ENCODE measurements at regions not wholly inside any gene's neighbourhood (a gene's known extent, or its start where the extent isn't known, plus 50 kb on each side); places are given as distances from the start of the nearest gene placed in this dataset.

- Histone ChIP-seq H3K4me3 (ENCODE audit: low read length) (no peak overlapping the region), H4K20me1 (ENCODE audit: insufficient read depth) (no peaks in the 10 kb centered on the region), H3K4me2 (ENCODE audit: low read length) (no peak overlapping the region), H3K27me3 (ENCODE audit: insufficient read depth, low read depth, low read length) (no peaks in the 10 kb centered on the region), H3K27ac (ENCODE audit: low read length) (no peak overlapping the region), H3F3A (ENCODE audit: insufficient read depth, low read length, poor library complexity, severe bottlenecking) (no peaks in the 10 kb centered on the region), H3K79me2 (replicated peaks; ENCODE audit: insufficient read depth, low read length) (no peaks in the 10 kb centered on the region), H3K9me3 (ENCODE audit: low read length) (no peaks in the 10 kb centered on the region), H3K36me3 (ENCODE audit: insufficient read depth, low read length) (no peaks in the 10 kb centered on the region), H3K9me2 (ENCODE audit: insufficient read depth, low read length) (no peaks in the 10 kb centered on the region), H3K9ac (ENCODE audit: low read length) (no peak overlapping the region), H2AFZ (ENCODE audit: low read depth, low read length) (no peak overlapping the region)
- no peak for TF ChIP-seq EP300 (conservative IDR thresholded peaks at IDR 0.05; ENCODE audit: poor library complexity, severe bottlenecking)
- TF ChIP-seq, protein P1, sequence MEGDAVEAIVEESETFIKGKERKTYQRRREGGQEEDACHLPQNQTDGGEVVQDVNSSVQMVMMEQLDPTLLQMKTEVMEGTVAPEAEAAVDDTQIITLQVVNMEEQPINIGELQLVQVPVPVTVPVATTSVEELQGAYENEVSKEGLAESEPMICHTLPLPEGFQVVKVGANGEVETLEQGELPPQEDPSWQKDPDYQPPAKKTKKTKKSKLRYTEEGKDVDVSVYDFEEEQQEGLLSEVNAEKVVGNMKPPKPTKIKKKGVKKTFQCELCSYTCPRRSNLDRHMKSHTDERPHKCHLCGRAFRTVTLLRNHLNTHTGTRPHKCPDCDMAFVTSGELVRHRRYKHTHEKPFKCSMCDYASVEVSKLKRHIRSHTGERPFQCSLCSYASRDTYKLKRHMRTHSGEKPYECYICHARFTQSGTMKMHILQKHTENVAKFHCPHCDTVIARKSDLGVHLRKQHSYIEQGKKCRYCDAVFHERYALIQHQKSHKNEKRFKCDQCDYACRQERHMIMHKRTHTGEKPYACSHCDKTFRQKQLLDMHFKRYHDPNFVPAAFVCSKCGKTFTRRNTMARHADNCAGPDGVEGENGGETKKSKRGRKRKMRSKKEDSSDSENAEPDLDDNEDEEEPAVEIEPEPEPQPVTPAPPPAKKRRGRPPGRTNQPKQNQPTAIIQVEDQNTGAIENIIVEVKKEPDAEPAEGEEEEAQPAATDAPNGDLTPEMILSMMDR (IDR thresholded peaks at IDR 0.05; ENCODE audit: poor library complexity, severe bottlenecking) = no peak
- TF ChIP-seq MXI1 (conservative IDR thresholded peaks at IDR 0.05; ENCODE audit: poor library complexity, severe bottlenecking) = no peak
- TF ChIP-seq TAF1 (IDR thresholded peaks at IDR 0.05; ENCODE audit: low read depth) = no peak
- no peak for TF ChIP-seq POLR2AphosphoS5 (IDR thresholded peaks at IDR 0.05)
Measured at GRCh38 chr7:17007841-17008240, 126.1 kb upstream of the AGR3 start.

- TF ChIP-seq TAF1 (IDR thresholded peaks at IDR 0.05; ENCODE audit: low read depth) = no peak
- TF ChIP-seq, protein P2, sequence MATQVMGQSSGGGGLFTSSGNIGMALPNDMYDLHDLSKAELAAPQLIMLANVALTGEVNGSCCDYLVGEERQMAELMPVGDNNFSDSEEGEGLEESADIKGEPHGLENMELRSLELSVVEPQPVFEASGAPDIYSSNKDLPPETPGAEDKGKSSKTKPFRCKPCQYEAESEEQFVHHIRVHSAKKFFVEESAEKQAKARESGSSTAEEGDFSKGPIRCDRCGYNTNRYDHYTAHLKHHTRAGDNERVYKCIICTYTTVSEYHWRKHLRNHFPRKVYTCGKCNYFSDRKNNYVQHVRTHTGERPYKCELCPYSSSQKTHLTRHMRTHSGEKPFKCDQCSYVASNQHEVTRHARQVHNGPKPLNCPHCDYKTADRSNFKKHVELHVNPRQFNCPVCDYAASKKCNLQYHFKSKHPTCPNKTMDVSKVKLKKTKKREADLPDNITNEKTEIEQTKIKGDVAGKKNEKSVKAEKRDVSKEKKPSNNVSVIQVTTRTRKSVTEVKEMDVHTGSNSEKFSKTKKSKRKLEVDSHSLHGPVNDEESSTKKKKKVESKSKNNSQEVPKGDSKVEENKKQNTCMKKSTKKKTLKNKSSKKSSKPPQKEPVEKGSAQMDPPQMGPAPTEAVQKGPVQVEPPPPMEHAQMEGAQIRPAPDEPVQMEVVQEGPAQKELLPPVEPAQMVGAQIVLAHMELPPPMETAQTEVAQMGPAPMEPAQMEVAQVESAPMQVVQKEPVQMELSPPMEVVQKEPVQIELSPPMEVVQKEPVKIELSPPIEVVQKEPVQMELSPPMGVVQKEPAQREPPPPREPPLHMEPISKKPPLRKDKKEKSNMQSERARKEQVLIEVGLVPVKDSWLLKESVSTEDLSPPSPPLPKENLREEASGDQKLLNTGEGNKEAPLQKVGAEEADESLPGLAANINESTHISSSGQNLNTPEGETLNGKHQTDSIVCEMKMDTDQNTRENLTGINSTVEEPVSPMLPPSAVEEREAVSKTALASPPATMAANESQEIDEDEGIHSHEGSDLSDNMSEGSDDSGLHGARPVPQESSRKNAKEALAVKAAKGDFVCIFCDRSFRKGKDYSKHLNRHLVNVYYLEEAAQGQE (IDR thresholded peaks at IDR 0.05; ENCODE audit: borderline replicate concordance) = no peak
- no peak for TF ChIP-seq MXI1 (conservative IDR thresholded peaks at IDR 0.05; ENCODE audit: poor library complexity, severe bottlenecking)
- no peak for TF ChIP-seq EZH2 (IDR thresholded peaks at IDR 0.05; ENCODE audit: borderline replicate concordance, insufficient read depth, low read length, poor library complexity, severe bottlenecking)
- no peak for TF ChIP-seq RAD21 (conservative IDR thresholded peaks at IDR 0.05)
- TF ChIP-seq, protein P1 (IDR thresholded peaks at IDR 0.05; ENCODE audit: poor library complexity, severe bottlenecking) = no peak
- no peak for TF ChIP-seq EP300 (conservative IDR thresholded peaks at IDR 0.05; ENCODE audit: poor library complexity, severe bottlenecking)
- H2AFZ ChIP-seq (ENCODE audit: low read depth, low read length) = no peak overlapping the region
- H4K20me1 ChIP-seq (ENCODE audit: insufficient read depth) = no peaks in the 10 kb centered on the region
- H3K9me2 ChIP-seq (ENCODE audit: insufficient read depth, low read length) = no peaks in the 10 kb centered on the region
- H3K9me3 ChIP-seq (ENCODE audit: low read length) = no peaks in the 10 kb centered on the region
- no peak overlapping the region for H3K4me3 ChIP-seq (ENCODE audit: low read length)
- H3K9ac ChIP-seq (ENCODE audit: low read length) = no peak overlapping the region
- H3K27me3 ChIP-seq (ENCODE audit: insufficient read depth, low read depth, low read length) = no peaks in the 10 kb centered on the region
- no peak overlapping the region for H3K27ac ChIP-seq (ENCODE audit: low read length)
- no peak overlapping the region for H3K4me2 ChIP-seq (ENCODE audit: low read length)
- H3K79me2 ChIP-seq (replicated peaks; ENCODE audit: insufficient read depth, low read length) = no peaks in the 10 kb centered on the region
- no peaks in the 10 kb centered on the region for H3F3A ChIP-seq (ENCODE audit: insufficient read depth, low read length, poor library complexity, severe bottlenecking)
- H3K36me3 ChIP-seq (ENCODE audit: insufficient read depth, low read length) = no peaks in the 10 kb centered on the region
Measured at GRCh38 chr7:17009007-17009719, 127.4 kb upstream of the AGR3 start.

Measured in neural cell (in vitro differentiated cells).